ENCODE measurements at regions not wholly inside any gene's neighbourhood (a gene's known extent, or its start where the extent isn't known, plus 50 kb on each side); places are given as distances from the start of the nearest gene placed in this dataset.

DNA sequence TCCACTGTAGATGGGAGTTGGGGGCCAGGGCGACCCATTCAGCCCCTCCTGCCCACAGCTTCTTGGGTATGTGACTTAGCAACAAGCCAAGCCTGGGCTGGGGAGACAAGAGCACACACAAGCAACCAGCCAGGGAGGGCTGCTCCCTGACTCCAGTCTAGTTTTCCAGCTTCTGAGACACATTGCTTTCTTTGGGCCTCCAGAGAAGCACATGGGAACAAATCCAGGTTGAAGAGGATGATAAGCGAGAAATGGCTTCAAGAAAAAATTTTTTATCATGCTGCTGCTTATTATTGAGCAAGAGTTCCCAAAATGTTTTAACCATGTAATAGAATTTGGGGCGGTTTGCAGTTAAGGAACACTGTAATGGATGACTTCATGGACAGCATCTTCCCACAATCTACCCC is 173.7 kb downstream of the SOX9 start:
- Histone ChIP-seq H3K4me1 (ENCODE audit: control insufficient read depth in 1 of 2, insufficient read depth in 2 of 2, low read length in 2 of 2) (no peaks in the 10 kb centered on the region), H2AFZ (ENCODE audit: insufficient read depth, low read depth, low read length, poor library complexity, severe bottlenecking) (no peak overlapping the region), H3K27me3 (ENCODE audit: control insufficient read depth in 2 of 2, insufficient read depth in 2 of 2, low read length in 2 of 2) (no peaks in the 10 kb centered on the region), H3K4me3 (replicated peaks in 1 of 3; ENCODE audit: low read depth in 2 of 3, low read length in 3 of 3) (no peak overlapping the region), H3K4me2 (replicated peaks; ENCODE audit: extremely low read depth, low read length, poor library complexity, severe bottlenecking) (no peak overlapping the region), H3K36me3 (replicated peaks in 1 of 2; ENCODE audit: control insufficient read depth in 1 of 2, insufficient read depth in 2 of 2, low read length in 2 of 2) (no peaks in the 10 kb centered on the region), H3K27ac (ENCODE audit: low read depth in 1 of 2, low read length in 2 of 2) (no peak overlapping the region), H4K20me1 (ENCODE audit: insufficient read depth, low read length) (no peaks in the 10 kb centered on the region), H3K79me2 (ENCODE audit: insufficient read depth, low read length) (no peaks in the 10 kb centered on the region), H3K9ac (ENCODE audit: insufficient read depth, low read length, poor library complexity, severe bottlenecking) (no peak overlapping the region), H3K9me3 (replicated peaks in 1 of 2; ENCODE audit: control insufficient read depth in 1 of 2, insufficient read depth in 1 of 2, low read length in 2 of 2) (no peaks in the 10 kb centered on the region)
- Mint-ChIP-seq H3K36me3 (no peaks in the 10 kb centered on the region), H3K9me3 (peaks cover 0 to 6% (median 0%) of the 10 kb centered on the region in 7 donors), H3K27me3 (ENCODE audit: low read depth in 3 of 3) (peaks cover 0 to 1% (median 0%) of the 10 kb centered on the region in 3 donors), H3K4me1 (no peaks in the 10 kb centered on the region), H3K27ac (no peak overlapping the region), H3K4me3 (peak overlapping the region in 1 of 2 donors; percentile 11)
- no CpG with 5 or more reads among the region's 3 CpGs for WGBS (ENCODE audit: insufficient coverage)
- intact Hi-C loops (cut with micrococcal nuclease): no loop called here
- no peak for DNase-seq
- TF ChIP-seq, protein P1, sequence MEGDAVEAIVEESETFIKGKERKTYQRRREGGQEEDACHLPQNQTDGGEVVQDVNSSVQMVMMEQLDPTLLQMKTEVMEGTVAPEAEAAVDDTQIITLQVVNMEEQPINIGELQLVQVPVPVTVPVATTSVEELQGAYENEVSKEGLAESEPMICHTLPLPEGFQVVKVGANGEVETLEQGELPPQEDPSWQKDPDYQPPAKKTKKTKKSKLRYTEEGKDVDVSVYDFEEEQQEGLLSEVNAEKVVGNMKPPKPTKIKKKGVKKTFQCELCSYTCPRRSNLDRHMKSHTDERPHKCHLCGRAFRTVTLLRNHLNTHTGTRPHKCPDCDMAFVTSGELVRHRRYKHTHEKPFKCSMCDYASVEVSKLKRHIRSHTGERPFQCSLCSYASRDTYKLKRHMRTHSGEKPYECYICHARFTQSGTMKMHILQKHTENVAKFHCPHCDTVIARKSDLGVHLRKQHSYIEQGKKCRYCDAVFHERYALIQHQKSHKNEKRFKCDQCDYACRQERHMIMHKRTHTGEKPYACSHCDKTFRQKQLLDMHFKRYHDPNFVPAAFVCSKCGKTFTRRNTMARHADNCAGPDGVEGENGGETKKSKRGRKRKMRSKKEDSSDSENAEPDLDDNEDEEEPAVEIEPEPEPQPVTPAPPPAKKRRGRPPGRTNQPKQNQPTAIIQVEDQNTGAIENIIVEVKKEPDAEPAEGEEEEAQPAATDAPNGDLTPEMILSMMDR (IDR thresholded peaks at IDR 0.05): no peak

DNA sequence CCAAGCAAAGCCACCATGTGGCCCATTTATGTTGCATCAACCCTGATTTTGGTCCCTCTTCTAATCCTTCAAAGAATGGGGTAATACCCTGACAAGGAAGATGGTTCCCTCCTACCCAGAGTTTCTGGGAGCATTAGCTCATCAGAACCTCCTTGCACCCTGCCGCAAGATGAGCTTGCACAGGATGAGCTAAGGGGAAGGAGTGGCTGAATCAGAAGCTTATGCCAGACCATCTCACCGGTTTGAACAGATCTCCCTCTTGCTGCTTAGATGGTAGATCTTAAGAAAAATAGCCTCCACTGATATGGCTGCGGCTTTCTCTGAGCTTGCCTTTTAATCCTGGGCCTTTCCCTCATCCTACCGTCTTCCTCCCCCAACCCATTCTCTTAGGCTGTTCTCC is 175.1 kb downstream of the SOX9 start:
- Histone ChIP-seq H3K9me3 (replicated peaks in 1 of 2; ENCODE audit: control insufficient read depth in 1 of 2, insufficient read depth in 1 of 2, low read length in 2 of 2) (no peaks in the 10 kb centered on the region), H3K27me3 (ENCODE audit: control insufficient read depth in 2 of 2, insufficient read depth in 2 of 2, low read length in 2 of 2) (no peaks in the 10 kb centered on the region), H4K20me1 (ENCODE audit: insufficient read depth, low read length) (no peaks in the 10 kb centered on the region), H3K79me2 (ENCODE audit: insufficient read depth, low read length) (no peaks in the 10 kb centered on the region), H2AFZ (ENCODE audit: insufficient read depth, low read depth, low read length, poor library complexity, severe bottlenecking) (no peak overlapping the region), H3K27ac (ENCODE audit: low read depth in 1 of 2, low read length in 2 of 2) (no peak overlapping the region), H3K4me2 (replicated peaks; ENCODE audit: extremely low read depth, low read length, poor library complexity, severe bottlenecking) (no peak overlapping the region), H3K4me3 (replicated peaks in 1 of 3; ENCODE audit: low read depth in 2 of 3, low read length in 3 of 3) (no peak overlapping the region), H3K4me1 (ENCODE audit: control insufficient read depth in 1 of 2, insufficient read depth in 2 of 2, low read length in 2 of 2) (no peaks in the 10 kb centered on the region), H3K9ac (ENCODE audit: insufficient read depth, low read length, poor library complexity, severe bottlenecking) (no peak overlapping the region), H3K36me3 (replicated peaks in 1 of 2; ENCODE audit: control insufficient read depth in 1 of 2, insufficient read depth in 2 of 2, low read length in 2 of 2) (no peaks in the 10 kb centered on the region)
- WGBS (ENCODE audit: insufficient coverage): 81% methylated on average over 2 of the region's 4 CpGs
- Mint-ChIP-seq H3K9me3 (peaks cover 0 to 5% (median 0%) of the 10 kb centered on the region in 7 donors), H3K27me3 (ENCODE audit: low read depth in 3 of 3) (peaks cover 0 to under 1% (median 0%) of the 10 kb centered on the region in 3 donors), H3K4me1 (no peaks in the 10 kb centered on the region), H3K36me3 (no peaks in the 10 kb centered on the region), H3K4me3 (no peak overlapping the region), H3K27ac (no peak overlapping the region)
- TF ChIP-seq, protein P1 (IDR thresholded peaks at IDR 0.05): no peak
- intact Hi-C loops (cut with micrococcal nuclease): no loop called here
- DNase-seq: no peak
